Right lobe of liver (tissue), 4 donors: ENCODE measurements at regions not wholly inside any gene's neighbourhood (a gene's known extent, or its start where the extent isn't known, plus 50 kb on each side); places are given as distances from the start of the nearest gene placed in this dataset.

ENCODE experiments used
- POLR2A ChIP-seq: fragments of 450-650 bp; IDR thresholded peaks from one replicate; pipeline ENCODE4 v1.6.1; 2017; ENCODE audit warnings: antibody characterized with exemption, mild to moderate bottlenecking
- TF ChIP-seq, protein P1 (sequence below), 4 donors: fragments of 200-600 bp in 3 of 4; fragments of 450-650 bp in 1 of 4; IDR thresholded peaks; one replicate each; pipeline versions ENCODE4 v1.5.1 to v1.8.0; 2016 to 2022; ENCODE audit warnings: antibody characterized with exemption in 4 of 4, mild to moderate bottlenecking in 2 of 4
- donor health status: DM: no; HTN: no; CAD: no.
- donor health status: DM: no; HTN: no; CAD: no.
- donor health status: DM: no; HTN: yes; CAD: no.

DNA sequence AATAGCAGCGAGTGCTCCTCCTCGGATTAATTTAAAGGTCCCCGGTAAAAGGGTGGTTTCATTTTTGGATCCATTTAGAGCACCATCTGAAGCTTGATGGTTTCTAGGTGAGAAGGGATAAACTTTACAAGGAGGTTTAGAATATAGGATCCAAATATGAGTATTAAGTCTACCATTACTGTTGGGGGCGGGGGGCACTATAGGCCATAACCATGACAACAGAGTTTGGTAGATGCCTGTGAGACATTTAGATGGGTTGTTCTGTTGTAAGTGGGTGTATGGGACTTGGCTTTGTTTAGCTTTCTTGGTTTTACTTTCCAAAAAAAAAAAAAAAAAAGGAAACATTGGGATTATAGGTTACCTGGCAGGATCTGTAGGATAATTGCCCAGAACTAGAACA, 92.7 kb downstream of the TENT5D start:
- TF ChIP-seq, protein P1, sequence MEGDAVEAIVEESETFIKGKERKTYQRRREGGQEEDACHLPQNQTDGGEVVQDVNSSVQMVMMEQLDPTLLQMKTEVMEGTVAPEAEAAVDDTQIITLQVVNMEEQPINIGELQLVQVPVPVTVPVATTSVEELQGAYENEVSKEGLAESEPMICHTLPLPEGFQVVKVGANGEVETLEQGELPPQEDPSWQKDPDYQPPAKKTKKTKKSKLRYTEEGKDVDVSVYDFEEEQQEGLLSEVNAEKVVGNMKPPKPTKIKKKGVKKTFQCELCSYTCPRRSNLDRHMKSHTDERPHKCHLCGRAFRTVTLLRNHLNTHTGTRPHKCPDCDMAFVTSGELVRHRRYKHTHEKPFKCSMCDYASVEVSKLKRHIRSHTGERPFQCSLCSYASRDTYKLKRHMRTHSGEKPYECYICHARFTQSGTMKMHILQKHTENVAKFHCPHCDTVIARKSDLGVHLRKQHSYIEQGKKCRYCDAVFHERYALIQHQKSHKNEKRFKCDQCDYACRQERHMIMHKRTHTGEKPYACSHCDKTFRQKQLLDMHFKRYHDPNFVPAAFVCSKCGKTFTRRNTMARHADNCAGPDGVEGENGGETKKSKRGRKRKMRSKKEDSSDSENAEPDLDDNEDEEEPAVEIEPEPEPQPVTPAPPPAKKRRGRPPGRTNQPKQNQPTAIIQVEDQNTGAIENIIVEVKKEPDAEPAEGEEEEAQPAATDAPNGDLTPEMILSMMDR (IDR thresholded peaks at IDR 0.05), result no peak
- TF ChIP-seq POLR2A, result no peak
